ENCODE measurements at regions not wholly inside any gene's neighbourhood (a gene's known extent, or its start where the extent isn't known, plus 50 kb on each side); places are given as distances from the start of the nearest gene placed in this dataset.
"Not testable (repeated sequence)": the region's sequence is repeated elsewhere in the genome, so short reads cannot be mapped to it uniquely, and the experiment has no call there.

DNA sequence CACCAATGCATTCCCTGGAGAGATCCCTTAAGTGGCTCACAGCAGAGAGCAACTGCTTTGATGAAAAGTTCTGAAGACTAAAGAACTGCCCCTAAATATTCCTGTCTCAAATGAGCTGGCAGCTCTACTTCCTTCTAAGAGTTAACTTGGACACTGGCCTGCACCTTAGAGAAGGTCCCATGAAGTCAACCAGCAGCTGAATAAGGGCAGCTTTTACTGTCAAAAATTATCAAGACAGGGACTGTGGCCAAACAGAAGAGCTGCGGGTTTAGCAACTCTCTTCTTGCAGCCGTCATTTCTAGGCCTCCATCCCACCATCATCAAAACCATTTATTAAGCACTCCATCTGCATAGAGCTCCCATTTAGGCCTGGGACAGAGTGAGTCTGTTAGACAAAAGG lies 491.1 kb upstream of the TSHZ3 start:
- no peak for DNase-seq (ENCODE audit: low read depth in 3 of 3, low spot score in 1 of 3)

DNA sequence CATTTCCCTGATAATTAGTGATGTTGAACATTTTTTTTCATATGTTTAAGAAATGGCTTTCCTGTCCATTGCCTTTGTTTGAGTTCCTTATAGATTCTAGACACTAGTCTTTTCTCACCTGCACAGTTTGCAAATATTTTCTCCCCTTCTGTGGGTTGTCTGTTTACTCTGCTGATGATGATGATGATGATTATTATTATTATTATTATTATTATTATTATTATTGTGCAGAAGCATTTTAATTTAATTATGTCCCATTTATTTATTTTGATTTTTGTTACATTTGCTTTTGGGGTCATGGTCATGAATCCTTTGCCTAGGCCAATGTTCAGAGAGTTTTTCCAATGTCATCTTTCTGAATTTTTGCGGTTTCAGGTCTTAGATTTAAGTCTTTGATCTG lies 492.5 kb upstream of the TSHZ3 start:
- no peak for DNase-seq (ENCODE audit: low read depth in 3 of 3, low spot score in 1 of 3)

DNA sequence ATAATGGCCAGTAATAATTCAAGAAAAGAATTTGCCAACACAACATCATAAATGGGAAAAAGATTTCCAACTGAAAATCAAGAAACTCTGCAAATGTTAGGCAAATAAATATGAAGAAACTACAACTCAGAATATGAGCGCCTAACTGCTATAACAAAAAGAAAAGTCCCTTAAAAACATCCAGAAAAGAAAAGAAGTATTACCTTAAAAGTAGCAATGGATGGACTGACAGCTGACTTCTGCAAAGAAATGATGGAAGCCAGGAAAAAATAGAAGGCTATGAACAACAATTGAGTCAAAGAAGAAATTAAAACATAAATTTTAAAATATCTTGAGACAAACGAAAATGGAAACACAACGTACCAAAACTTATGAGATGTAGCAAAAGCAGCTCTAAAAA lies 482.3 kb upstream of the ZNF507 start:
- no peak for DNase-seq (ENCODE audit: low read depth in 3 of 3, low spot score in 1 of 3)

DNA sequence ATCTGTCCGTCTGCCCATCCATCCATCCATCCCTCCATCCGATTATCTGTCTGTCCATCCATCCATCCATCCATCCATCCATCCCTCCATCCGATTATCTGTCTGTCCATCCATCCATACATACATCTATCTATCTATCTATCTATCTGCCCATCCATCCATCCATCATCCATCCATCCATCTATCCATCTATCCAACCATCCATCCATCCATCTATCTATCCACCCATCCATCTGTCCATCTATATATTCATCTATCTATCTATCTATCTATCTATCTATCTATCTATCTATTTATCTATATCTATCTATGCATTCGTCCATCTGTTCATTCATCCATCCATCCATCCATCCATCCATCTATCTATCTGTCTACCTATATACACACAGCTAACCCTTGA lies 471.1 kb upstream of the ZNF507 start:
- DNase-seq (ENCODE audit: low read depth in 3 of 3, low spot score in 1 of 3) = no peak

DNA sequence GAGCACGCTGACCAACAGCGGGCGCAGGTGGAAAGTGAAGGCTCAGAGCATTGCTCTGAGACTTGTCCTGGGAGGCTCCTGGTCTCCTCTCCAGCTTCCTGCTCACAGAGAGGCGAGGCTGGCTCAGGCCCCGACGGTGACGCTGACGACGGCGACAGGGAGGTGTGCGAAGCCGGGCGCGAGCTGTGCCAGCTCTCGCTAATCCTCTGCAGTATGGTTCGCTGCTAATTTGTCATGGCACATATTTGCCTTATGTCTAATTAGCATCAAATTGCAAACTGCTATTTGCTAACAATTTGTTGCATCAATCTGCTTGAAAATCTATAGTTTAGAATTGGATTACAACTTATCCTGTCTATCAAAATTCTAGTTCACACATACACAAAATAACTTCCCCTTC lies 469.8 kb upstream of the ZNF507 start:
- no peak for DNase-seq (ENCODE audit: low read depth in 3 of 3, low spot score in 1 of 3)

DNA sequence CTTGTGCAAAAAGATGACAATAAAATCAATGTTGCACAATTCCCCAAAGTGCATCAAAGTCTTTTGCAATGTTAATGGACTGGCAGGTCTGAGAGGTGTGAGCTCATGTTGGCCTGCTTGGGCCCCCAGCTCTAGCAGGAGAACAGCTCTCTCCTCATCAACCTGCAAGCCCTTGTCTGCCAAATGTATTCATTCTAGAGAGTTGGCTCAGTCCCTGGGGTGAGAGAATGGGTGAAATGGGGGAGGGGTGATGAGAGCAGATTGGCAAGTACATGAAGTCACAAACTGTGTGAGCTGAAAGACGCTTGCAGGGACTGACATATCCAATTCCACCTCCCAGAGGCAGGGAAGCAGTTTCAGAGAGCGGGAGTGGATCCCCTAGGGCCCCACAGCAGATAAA lies 465.1 kb upstream of the ZNF507 start:
- no peak for DNase-seq (ENCODE audit: low read depth in 3 of 3, low spot score in 1 of 3)

DNA sequence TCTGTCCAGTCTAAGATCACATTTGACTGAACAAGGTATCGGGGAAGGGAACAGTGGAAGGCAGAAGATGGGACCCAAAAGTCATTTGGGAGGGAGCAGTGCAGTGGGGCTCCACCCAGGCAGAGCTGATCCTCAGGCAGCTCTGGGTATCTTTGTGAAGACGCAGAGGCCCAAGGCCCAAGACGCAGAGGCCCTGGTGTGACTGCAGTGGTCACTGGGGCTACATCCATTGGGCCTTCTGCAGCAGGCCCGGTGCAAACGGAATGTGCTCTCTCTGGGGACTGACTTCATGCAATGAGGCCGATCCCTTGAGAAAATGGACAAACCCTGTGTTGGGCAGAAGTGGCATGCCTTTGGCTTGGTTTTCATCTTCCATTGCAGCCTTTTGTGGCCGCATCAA lies 463.4 kb upstream of the ZNF507 start:
- no peak for DNase-seq (ENCODE audit: low read depth in 3 of 3, low spot score in 1 of 3)

DNA sequence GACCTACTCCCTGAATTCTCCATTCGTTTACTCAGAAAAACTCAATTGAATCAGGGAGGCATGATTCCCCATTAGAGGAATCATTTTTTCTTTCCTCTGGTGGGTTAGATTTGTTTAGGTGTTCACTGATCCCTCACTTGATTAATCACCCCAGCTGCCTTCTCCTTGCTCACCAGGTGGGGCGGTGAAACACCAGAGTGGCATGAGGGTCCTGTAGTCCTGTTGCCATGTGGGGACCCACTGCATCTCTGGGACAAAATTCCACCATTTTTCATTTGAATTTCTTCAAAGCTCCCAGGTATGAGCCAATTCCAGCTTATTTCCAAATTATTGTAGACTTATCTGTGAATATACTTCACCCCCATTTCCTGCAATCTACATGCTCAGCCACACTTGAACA lies 462.7 kb upstream of the ZNF507 start:
- DNase-seq (ENCODE audit: low read depth in 3 of 3, low spot score in 1 of 3) = no peak

DNA sequence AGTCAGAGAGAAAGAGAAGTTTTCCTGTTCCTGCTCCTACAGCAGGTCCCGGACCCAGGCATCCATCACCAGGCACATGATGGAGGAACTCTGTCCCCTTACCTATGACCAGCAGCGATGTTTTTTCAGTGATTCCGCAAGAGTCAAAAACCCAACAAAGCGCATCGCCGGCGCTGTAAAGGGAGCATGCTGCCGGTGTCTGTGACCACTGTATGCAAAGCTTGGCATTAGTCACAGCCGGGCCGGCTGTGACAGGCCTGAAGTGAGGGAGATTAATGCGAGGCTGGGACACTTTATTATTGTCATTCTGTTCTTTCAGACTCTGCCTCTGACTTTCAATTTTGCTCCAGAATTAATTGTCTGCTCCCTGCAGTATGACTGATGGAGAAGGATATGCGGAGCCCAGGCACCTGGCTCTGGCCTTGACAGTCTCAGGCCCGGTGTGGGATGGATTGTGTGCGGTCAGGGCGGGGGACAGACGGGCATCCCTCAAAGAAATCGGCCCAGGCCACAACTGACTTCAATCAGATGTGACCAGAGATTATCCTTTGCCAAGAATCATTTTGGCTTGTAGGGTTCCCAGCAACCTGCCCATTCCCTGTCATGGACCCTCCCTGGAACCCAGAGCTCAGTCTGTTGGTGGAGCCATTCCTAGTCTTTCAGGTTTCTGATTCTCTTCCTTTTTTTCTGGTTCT lies 462.0 kb upstream of the ZNF507 start:
- DNase-seq (ENCODE audit: low read depth in 3 of 3, low spot score in 1 of 3) = no peak

DNA sequence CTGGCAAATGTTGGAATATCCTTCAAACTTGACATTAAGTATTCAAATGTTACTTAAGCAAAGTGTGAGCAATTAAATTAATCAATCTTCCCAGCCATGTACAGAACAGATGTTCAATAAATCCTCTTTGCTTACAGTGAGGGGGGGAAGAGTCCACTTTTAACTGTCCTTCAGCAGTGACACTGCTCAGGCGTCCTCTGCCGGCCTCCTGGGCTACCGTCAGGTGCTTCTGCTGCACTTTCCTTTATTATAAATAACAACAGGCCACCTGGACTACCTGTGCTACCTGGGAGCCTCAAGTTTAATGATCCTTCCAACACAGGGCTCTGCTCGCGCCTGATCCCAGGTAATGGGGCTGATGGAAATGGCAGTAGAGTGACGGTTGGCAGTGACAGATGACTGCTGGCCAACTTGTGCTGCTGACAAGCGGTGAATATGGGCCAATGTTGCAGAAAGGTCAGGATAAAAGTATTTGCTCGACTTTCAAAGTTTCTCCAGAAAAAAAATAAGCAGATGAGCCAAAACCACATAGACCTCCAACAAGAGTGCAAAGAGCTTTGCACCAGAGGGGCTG lies 460.0 kb upstream of the ZNF507 start:
- DNase-seq (ENCODE audit: low read depth in 3 of 3, low spot score in 1 of 3) = no peak

DNA sequence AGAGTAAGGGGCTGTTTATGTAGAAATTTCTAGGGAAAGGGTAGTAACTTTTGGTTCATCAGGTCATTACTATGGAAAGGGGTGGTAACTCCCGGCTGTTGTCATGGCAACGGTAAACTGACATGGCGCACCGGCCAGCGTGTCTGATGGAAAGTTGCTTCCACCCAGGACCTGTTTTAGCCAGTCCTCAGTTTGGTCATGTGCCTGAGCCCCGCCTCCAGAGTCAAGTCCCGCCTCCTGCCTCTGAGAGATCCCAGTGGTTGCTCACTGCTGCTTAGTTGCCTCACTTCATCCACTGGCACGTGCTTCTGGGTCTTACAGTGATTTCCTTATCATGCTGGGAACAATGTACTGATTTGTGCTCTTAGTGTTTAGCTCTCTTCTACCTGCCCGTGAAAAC lies 455.2 kb upstream of the ZNF507 start:
- no peak for DNase-seq (ENCODE audit: low read depth in 3 of 3, low spot score in 1 of 3)

DNA sequence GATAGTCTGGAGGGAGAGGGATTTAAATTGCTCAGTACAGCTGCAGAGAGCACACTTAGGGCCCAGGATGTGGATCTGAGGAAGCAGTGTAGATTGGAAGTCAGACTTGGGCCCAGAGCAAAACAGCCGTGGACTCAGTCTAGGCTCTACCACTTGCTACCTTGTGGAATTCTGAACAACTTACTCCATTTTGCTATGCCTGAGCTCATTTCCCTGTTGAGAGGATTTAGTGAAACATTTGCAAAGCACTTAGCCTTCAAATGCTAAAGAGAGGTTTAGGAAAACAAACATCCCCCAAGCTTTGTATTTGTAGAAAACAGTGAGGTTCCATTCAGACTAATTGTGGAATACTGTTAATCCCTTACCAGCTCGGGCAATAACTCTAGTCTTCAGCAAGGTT lies 453.4 kb upstream of the ZNF507 start:
- DNase-seq (ENCODE audit: low read depth in 3 of 3, low spot score in 1 of 3) = no peak

DNA sequence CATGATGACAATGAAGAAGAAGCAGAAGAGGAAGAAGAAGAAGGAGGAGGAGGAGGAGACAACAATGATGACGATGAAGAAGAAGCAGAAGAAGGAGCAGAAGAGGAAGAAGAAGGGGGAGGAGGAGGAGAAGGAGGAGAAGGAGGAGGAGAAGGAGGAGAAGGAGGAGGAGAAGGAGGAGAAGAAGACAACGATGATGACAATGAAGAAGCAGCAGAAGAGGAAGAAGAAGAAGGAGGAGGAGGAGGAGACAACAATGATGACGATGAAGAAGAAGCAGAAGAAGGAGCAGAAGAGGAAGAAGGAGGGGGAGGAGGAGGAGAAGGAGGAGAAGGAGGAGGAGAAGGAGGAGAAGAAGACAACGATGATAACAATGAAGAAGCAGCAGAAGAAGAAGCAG lies 451.9 kb upstream of the ZNF507 start:
- not testable (repeated sequence) for DNase-seq (ENCODE audit: low read depth in 3 of 3, low spot score in 1 of 3)

DNA sequence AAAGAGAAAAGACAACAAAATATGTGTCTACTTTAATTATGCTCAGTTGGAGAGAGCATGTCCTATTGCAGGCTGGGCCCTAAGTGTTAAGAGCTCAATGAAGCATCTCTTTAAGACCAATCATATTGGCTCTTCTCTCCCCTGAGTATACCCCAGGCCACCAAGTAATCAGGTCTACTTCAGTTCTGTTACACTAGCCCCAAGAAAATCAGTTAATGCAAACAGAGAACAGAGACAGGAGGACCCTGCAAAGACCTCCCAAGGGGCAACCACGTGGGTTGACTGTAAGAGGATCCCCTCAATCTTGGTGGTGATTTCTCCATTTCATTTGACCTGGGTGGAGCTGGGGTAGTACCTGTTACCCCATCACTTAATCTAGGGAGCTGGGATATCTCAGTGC lies 451.0 kb upstream of the ZNF507 start:
- no peak for DNase-seq (ENCODE audit: low read depth in 3 of 3, low spot score in 1 of 3)

DNA sequence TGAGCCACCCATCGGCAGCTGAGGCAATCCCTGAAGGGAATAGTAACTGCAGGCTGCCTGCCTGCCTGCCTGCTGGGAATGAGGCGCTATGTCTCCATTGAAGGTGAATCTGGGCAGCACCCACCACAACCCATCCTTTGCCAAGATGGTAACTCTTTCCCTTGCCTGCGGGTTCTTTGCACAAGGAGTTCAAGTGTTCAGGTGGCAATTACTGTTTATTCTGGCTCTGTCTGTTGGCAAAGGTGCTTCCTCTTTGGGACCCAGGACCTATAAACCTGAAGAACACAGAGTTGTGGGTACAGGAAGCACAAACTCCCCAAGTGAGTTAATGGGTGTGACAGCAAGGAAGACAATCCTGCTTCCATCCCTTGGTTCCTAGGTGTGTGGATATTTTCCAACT lies 448.1 kb upstream of the ZNF507 start:
- DNase-seq (ENCODE audit: low read depth in 3 of 3, low spot score in 1 of 3) = no peak

DNA sequence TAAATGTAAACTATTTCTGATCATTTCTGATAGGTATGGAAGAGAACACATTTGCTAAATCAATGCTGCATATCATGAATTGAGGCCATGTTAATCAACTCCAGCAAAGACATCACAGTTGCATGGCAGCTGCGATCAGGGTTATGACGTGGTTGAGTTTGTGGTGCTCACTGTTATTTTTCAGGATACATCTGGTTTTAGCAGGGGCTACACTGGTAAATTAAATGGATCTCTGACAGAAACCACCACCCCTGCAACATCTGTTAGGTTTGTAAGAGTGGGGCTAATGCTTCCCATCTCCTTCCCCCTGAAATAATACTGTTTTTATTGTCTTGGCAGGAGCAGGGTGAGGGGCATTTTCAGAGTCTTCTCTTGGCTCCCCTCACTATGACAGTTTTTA lies 444.4 kb upstream of the ZNF507 start:
- DNase-seq (ENCODE audit: low read depth in 3 of 3, low spot score in 1 of 3) = no peak

DNA sequence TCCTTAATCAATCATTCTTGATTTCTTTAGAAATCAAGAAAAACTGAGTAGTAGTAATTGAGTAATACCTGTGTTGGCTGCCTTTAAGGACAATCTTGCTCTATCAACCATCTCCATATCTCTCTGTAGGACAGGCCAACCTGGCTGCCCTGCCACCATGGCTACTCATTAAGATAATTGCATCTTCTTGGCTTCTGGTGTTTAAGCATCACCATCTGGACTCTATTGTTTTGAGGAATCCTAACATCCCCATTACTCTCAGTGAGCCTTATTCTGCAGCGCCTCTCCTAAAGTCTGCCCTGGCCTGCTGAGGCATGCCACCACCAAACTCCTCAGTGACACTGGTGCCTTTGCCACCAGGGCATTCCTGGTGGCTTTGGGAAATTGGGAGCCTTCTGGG lies 442.6 kb upstream of the ZNF507 start:
- DNase-seq (ENCODE audit: low read depth in 3 of 3, low spot score in 1 of 3) = no peak

DNA sequence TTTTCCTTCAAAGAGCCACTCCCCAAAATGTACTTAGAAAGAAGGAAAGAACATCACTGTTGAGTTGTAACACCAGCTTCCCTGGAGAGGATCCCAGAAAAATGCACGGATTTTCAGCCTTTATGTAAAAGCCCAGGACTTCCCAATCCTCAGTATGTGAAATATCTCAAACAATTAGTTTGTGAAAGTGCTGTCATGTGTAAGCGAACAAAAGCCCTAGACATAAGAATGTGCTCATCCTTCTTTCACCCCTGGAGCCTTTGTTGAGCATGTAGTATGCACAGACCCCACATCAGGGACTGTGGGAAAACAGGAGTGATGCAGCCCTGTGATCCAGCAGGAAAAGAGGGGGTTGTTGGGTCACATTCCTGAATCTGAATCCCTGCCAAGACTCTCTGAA lies 441.4 kb upstream of the ZNF507 start:
- no peak for DNase-seq (ENCODE audit: low read depth in 3 of 3, low spot score in 1 of 3)

DNA sequence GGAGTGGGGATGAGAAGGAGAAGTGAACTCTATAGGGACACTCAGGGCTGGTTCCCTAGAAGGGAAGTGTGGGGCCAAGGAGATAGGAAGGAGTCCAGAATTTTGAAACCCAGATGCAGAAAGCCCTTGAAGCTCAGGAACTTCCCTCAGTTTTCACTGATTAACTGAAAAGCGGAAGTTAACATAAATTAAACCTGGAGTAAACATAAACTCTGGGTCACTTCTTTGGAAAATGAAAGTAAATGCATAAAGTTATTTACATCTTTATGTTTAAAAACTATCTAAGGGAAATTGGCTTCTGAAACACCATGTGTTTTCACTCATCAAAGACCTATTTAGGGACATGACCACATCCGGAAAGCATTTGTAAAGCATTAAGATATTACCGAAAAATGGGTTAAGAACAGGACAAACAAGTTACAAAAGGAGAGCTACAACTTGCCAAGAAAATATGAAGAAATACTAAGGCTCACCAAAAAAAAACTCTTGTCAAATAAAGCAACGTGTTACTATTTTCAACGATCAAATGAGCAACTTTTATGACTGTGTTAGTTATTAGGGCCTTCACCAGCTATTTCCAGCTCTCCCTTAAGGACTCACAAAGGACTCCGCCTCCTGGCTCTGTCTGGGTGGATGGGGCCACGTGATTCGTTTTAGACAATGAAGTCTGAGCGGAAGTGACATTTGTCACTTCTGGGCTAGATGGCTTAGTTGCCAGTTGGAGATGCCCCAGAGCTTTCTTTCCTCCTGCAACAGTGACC lies 439.1 kb upstream of the ZNF507 start:
- no peak for DNase-seq (ENCODE audit: low read depth in 3 of 3, low spot score in 1 of 3)

DNA sequence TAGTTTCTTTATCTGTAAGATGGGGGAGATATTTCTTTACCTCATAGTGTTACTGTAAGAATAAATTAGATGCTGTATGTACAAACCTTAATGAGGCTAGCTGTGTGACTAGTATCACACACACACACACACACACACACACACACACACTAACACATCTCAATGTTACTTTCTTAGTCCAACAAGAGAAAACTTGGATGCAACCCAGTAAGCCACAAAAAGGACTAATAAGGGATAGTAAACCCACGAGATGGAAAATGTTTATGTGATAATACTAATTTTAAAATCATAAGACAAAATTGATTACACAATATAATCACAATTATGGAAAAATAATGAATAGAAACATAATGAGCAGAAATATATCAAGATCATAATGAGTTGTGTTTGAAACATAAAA lies 437.7 kb upstream of the ZNF507 start:
- DNase-seq (ENCODE audit: low read depth in 3 of 3, low spot score in 1 of 3) = no peak

DNA sequence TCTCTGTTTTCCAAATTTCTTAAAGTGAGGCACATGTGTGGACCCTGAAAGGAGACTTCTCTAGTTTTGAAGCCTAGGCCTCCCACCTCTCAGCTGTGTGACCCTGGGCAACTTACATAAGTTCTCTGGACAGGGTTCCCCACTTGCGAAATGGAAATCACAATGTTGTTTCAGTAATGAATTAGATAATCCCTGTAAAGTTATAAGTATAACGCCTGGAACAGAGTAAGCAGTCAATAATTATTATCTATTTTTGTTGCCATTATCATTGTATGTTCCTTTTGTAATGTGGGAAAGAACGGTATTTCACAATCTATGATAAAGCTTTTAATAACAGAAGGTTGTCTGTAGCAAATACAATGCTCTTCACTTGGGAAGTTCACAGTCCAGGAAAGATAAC lies 437.3 kb upstream of the ZNF507 start:
- no peak for DNase-seq (ENCODE audit: low read depth in 3 of 3, low spot score in 1 of 3)

DNA sequence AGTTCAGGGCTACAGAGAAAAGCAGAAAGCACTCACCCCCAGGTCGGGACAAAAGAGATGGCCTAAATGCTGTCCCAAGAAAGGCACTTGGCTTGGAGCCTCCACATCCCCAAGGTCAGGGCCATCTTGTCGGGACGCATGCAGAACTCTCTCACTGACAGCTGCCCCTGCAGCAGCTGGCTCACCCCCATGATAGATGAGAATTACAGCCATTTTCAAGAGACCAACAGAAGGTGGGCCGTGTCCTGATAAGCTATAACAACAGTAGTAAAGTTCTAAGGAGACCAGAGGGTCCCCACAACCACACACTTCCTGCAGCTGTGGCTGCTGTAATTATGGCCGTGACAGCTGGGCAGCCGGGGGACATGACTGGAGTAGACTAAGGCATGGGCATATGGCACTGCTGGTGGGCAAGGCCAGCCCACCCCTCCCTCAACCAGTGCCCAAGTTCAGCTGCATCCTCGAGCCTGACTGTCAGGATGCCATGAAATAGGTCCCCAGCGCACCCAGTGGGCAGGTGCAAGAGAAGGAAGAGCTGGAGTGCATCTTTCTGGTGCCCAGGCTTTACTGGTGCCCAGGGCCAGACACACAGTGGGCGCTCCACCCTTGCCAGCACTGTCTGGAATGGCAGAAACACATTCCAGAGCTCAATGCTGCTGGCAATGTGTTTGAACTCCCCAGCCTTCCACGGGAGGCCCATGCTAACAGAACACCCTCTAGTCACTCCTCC lies 436.7 kb upstream of the ZNF507 start:
- no peak for DNase-seq (ENCODE audit: low read depth in 3 of 3, low spot score in 1 of 3)
